ENCODE measurements at regions not wholly inside any gene's neighbourhood (a gene's known extent, or its start where the extent isn't known, plus 50 kb on each side); places are given as distances from the start of the nearest gene placed in this dataset.

GRCh38 chr1:234535763-234536515 lies 57.0 kb upstream of the TARBP1 start:
- TF ChIP-seq POLR2A (IDR thresholded peaks at IDR 0.05; ENCODE audit: low read depth, low read length) = no peak
- no peak for TF ChIP-seq CTCF (conservative IDR thresholded peaks at IDR 0.05; ENCODE audit: low read depth, low read length)
- TF ChIP-seq RAD21 (IDR thresholded peaks at IDR 0.05; ENCODE audit: low read length) = no peak
- TF ChIP-seq CHD1 (IDR thresholded peaks at IDR 0.05; ENCODE audit: low read depth, low read length) = no peak
- TF ChIP-seq FOS (IDR thresholded peaks at IDR 0.05; ENCODE audit: low read depth, low read length) = no peak
- TF ChIP-seq MAZ (IDR thresholded peaks at IDR 0.05; ENCODE audit: borderline replicate concordance, low read depth, low read length) = no peak

Data from IMR-90 (cell line).